C4-2B (cell line): ENCODE measurements at regions not wholly inside any gene's neighbourhood (a gene's known extent, or its start where the extent isn't known, plus 50 kb on each side); places are given as distances from the start of the nearest gene placed in this dataset.

ENCODE experiments used
- H3K27ac ChIP-seq: fragments of 450-650 bp; 2 replicates; pipeline ENCODE4 v1.5.1; 2017
- ZFX ChIP-seq: fragments of 450-650 bp; IDR thresholded peaks from 2 replicates; pipeline ENCODE4 v1.6.1; 2017
- TF ChIP-seq, protein P1 (sequence below): fragments of 450-650 bp; conservative IDR thresholded peaks from 2 replicates; pipeline ENCODE4 v1.5.1; 2017; ENCODE audit warnings: mild to moderate bottlenecking

GRCh38 chr10:124162774-124163354 is 69.5 kb upstream of the CHST15 start:
- no peak for TF ChIP-seq ZFX
- TF ChIP-seq, protein P1, sequence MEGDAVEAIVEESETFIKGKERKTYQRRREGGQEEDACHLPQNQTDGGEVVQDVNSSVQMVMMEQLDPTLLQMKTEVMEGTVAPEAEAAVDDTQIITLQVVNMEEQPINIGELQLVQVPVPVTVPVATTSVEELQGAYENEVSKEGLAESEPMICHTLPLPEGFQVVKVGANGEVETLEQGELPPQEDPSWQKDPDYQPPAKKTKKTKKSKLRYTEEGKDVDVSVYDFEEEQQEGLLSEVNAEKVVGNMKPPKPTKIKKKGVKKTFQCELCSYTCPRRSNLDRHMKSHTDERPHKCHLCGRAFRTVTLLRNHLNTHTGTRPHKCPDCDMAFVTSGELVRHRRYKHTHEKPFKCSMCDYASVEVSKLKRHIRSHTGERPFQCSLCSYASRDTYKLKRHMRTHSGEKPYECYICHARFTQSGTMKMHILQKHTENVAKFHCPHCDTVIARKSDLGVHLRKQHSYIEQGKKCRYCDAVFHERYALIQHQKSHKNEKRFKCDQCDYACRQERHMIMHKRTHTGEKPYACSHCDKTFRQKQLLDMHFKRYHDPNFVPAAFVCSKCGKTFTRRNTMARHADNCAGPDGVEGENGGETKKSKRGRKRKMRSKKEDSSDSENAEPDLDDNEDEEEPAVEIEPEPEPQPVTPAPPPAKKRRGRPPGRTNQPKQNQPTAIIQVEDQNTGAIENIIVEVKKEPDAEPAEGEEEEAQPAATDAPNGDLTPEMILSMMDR = no peak
- H3K27ac ChIP-seq = no peak overlapping the region

DNA sequence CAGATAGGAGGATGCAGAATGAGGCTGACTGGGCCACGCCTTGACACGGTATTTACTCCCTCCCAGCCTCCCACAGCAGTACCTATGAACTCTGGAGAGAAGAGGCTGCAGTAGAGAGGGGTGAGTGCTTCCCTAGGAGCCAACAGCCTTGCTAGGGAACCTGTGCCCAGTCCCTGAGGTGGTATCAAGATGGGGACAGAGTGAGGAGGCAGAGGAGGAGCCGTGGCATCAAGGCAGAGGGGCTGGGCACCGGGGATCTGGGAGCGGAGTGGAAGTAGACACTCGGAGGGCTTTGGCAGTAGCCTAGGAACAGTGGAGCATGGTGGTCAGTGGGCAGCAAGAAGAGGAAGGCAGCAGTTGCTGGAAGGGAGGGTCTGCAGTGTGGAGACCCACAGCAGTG is 68.7 kb upstream of the CHST15 start:
- no peak overlapping the region for H3K27ac ChIP-seq
- TF ChIP-seq, protein P1 = no peak
- no peak for TF ChIP-seq ZFX

- H3K27ac ChIP-seq = no peak overlapping the region
- TF ChIP-seq ZFX = no peak
- TF ChIP-seq, protein P1 = no peak
These were observed 68.2 kb upstream of the CHST15 start for GRCh38 chr10:124161601-124162000.

GRCh38 chr10:124160943-124161582 is 67.7 kb upstream of the CHST15 start:
- TF ChIP-seq ZFX = no peak
- TF ChIP-seq, protein P1 = no peak
- no peak overlapping the region for H3K27ac ChIP-seq

- TF ChIP-seq, protein P1 = no peak
- no peak for TF ChIP-seq ZFX
- H3K27ac ChIP-seq = no peak overlapping the region
These were observed 66.8 kb upstream of the CHST15 start for GRCh38 chr10:124160176-124160575.

DNA sequence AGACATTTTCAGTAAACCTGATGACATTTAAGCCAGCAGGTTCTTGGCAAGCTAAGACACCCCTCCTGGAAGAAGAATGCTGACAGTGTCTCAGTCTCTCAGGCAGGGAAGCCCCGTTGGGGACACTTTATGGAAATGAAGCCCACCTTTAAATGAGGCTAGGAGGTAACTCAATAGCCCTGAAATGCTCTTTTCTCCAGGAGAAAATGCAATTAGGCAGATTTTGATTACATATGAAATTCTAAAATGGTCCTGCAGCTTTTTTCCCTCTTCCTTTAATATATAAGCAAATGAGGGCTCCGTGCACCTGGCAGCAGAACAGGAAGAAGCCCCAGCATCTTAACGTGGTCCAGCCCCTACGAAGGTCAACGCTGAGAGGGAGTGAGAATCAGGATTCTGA is 65.8 kb upstream of the CHST15 start:
- no peak for TF ChIP-seq ZFX
- TF ChIP-seq, protein P1 = no peak
- H3K27ac ChIP-seq = no peak overlapping the region

GRCh38 chr10:124158592-124158991 is 65.2 kb upstream of the CHST15 start:
- H3K27ac ChIP-seq = no peak overlapping the region; the same call in 1 of the 2 replicates
- TF ChIP-seq, protein P1 = no peak
- TF ChIP-seq ZFX = no peak
